ENCODE measurements at regions not wholly inside any gene's neighbourhood (a gene's known extent, or its start where the extent isn't known, plus 50 kb on each side); places are given as distances from the start of the nearest gene placed in this dataset.

DNA sequence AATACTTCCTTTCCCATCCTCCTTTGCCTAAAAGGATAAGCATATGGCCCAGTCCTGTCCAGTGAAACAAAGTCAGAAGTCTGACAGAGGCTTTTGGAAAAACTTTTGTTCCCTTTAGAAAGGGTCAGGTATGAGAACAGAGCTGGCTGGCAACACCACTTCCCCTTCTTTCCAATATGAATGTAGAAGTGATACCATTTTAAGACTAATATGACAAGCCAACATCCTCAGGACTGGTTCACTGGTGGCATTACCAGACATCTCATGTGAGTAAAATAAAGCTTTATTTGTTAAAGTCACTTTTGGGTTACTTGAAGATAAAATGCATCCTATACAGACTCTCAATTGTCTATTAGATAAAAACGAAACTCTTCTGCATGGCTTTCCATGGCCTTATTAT, 83.6 kb upstream of the PTCHD1 start:
- Histone ChIP-seq H3K4me1 (ENCODE audit: control insufficient read depth in 1 of 2, extremely low read depth in 1 of 2, insufficient read depth in 2 of 2, low read length in 2 of 2) (no peaks in the 10 kb centered on the region), H3K4me3 (ENCODE audit: control insufficient read depth in 1 of 2, extremely low read depth in 1 of 2, low read length in 1 of 2) (no peak overlapping the region), H3K36me3 (ENCODE audit: control insufficient read depth in 2 of 2, extremely low read depth in 1 of 2, insufficient read depth in 1 of 2, low read length in 1 of 2) (no peaks in the 10 kb centered on the region), H3K27ac (ENCODE audit: low read length) (no peak overlapping the region), H3K9me3 (no peaks in the 10 kb centered on the region), H3K27me3 (replicated peaks in 1 of 2; ENCODE audit: control insufficient read depth in 2 of 2, extremely low read depth in 1 of 2, insufficient read depth in 2 of 2, low read length in 1 of 2) (no peaks in the 10 kb centered on the region)
- ChIA-PET CTCF (no interaction called here), POLR2A (no interaction called here)
- Mint-ChIP-seq H3K27ac (no peak overlapping the region), H3K9me3 (peaks cover 0 to 16% (median 6%) of the 10 kb centered on the region in 3 donors), H3K4me1 (no peaks in the 10 kb centered on the region), H3K4me3 (no peak overlapping the region), H3K36me3 (no peaks in the 10 kb centered on the region), H3K27me3 (peaks cover 0 to 12% of the 10 kb centered on the region in 2 donors)
- DNase-seq: no peak
- ATAC-seq (replicated peaks in 1 of 4): no peak
- WGBS (ENCODE audit: insufficient coverage): no CpG with 5 or more reads among the region's 1 CpG

DNA sequence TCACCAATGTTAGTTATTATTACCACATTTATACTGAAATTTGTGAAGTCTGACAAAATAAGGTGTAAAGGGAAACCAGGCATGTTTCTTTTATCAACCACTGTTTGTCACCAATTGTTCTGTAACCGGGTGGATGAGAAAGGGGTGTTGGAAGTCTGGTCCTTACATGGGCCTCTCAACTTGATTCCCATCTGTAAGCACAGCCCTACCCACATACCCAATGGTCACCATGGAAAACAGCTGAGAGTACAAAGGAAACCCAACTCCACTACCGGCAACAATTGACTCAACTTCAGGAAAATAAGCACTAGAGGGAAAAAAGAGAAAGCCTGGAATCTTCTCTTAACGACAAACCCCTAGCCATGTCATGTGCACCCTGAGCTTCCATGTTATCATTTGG, 70.8 kb upstream of the PTCHD1 start:
- H3K27ac ChIP-seq (ENCODE audit: low read length): no peak overlapping the region
- DNase-seq (no peak), ATAC-seq (replicated peaks in 1 of 4) (no peak)
- no CpG with 5 or more reads among the region's 3 CpGs for WGBS (ENCODE audit: insufficient coverage)
- no peaks in the 10 kb centered on the region for H3K27me3 ChIP-seq (replicated peaks in 1 of 2; ENCODE audit: control insufficient read depth in 2 of 2, extremely low read depth in 1 of 2, insufficient read depth in 2 of 2, low read length in 1 of 2)
- peaks cover 0 to 8% of the 10 kb centered on the region in 2 donors for H3K27me3 Mint-ChIP-seq
- no peaks in the 10 kb centered on the region for H3K9me3 ChIP-seq
- POLR2A ChIA-PET: no interaction called here
- H3K36me3 ChIP-seq (ENCODE audit: control insufficient read depth in 2 of 2, extremely low read depth in 1 of 2, insufficient read depth in 1 of 2, low read length in 1 of 2): no peaks in the 10 kb centered on the region
- CTCF ChIA-PET: interaction anchor here in 1 of 2 donors (0.6 kb wide), 1 partner anchor 64 kb away, joined by 5 read pairs; no protein-coding TSS in a partner anchor
- peaks cover 0 to 3% (median under 1%) of the 10 kb centered on the region in 3 donors for H3K9me3 Mint-ChIP-seq
- no peaks in the 10 kb centered on the region for H3K4me1 Mint-ChIP-seq
- H3K27ac Mint-ChIP-seq: no peak overlapping the region
- no peaks in the 10 kb centered on the region for H3K36me3 Mint-ChIP-seq
- no peaks in the 10 kb centered on the region for H3K4me1 ChIP-seq (ENCODE audit: control insufficient read depth in 1 of 2, extremely low read depth in 1 of 2, insufficient read depth in 2 of 2, low read length in 2 of 2)
- H3K4me3 Mint-ChIP-seq: no peak overlapping the region
- H3K4me3 ChIP-seq (ENCODE audit: control insufficient read depth in 1 of 2, extremely low read depth in 1 of 2, low read length in 1 of 2): no peak overlapping the region

DNA sequence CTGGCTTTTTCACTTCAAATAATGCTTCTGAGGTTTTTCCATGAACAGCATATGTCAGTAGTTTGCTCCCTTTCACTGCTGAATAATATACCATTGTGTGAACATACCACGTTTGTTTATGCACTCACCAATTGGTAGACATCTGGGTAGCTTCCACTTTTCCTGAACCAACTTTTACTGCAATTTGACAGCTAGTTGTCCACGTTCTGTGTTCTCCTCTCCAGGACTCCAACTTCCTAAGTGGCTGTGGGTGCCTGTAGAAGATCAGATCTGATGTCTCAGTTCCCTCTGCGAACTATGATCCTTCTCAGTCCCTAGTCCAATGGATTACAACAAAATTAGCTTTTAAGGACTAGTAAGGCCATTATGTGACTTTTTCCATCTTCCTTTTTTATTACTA, 64.7 kb upstream of the PTCHD1 start:
- no peak overlapping the region for H3K4me3 ChIP-seq (ENCODE audit: control insufficient read depth in 1 of 2, extremely low read depth in 1 of 2, low read length in 1 of 2)
- Mint-ChIP-seq H3K4me1 (no peaks in the 10 kb centered on the region), H3K9me3 (no peaks in the 10 kb centered on the region), H3K4me3 (no peak overlapping the region), H3K27ac (no peak overlapping the region), H3K36me3 (no peaks in the 10 kb centered on the region), H3K27me3 (peaks cover 0 to 8% of the 10 kb centered on the region in 2 donors)
- H3K27me3 ChIP-seq (replicated peaks in 1 of 2; ENCODE audit: control insufficient read depth in 2 of 2, extremely low read depth in 1 of 2, insufficient read depth in 2 of 2, low read length in 1 of 2): no peaks in the 10 kb centered on the region
- ATAC-seq (replicated peaks in 1 of 4) (no peak), DNase-seq (no peak)
- WGBS (ENCODE audit: insufficient coverage): 60% methylated on average over 1 of the region's 3 CpGs
- H3K36me3 ChIP-seq (ENCODE audit: control insufficient read depth in 2 of 2, extremely low read depth in 1 of 2, insufficient read depth in 1 of 2, low read length in 1 of 2): no peaks in the 10 kb centered on the region
- no peak overlapping the region for H3K27ac ChIP-seq (ENCODE audit: low read length)
- ChIA-PET CTCF (no interaction called here), POLR2A (no interaction called here)
- H3K4me1 ChIP-seq (ENCODE audit: control insufficient read depth in 1 of 2, extremely low read depth in 1 of 2, insufficient read depth in 2 of 2, low read length in 2 of 2): no peaks in the 10 kb centered on the region
- no peaks in the 10 kb centered on the region for H3K9me3 ChIP-seq

DNA sequence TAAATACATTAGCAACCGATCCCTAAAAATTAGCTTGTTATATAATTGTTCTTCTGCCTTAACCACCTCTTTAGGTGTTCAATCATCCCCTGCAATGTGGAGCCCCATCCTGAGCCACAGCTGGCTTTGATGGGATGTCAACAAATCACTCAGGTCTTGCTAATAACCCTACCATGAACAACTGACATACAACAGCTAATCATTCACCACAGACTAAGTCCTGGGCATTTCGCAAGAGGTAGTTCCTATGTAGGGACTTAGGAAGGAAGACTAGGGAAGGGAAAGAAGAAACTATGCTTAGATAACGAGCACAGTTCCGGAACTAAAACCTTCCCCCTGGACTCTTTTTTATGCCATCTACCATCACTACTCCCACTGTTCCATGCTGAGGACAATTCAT, 63.6 kb upstream of the PTCHD1 start:
- no peaks in the 10 kb centered on the region for H3K36me3 Mint-ChIP-seq
- H3K4me3 Mint-ChIP-seq: no peak overlapping the region
- H3K9me3 Mint-ChIP-seq: no peaks in the 10 kb centered on the region
- H3K27me3 ChIP-seq (replicated peaks in 1 of 2; ENCODE audit: control insufficient read depth in 2 of 2, extremely low read depth in 1 of 2, insufficient read depth in 2 of 2, low read length in 1 of 2): no peaks in the 10 kb centered on the region
- no peak for DNase-seq
- H3K4me3 ChIP-seq (ENCODE audit: control insufficient read depth in 1 of 2, extremely low read depth in 1 of 2, low read length in 1 of 2): no peak overlapping the region
- no peaks in the 10 kb centered on the region for H3K4me1 ChIP-seq (ENCODE audit: control insufficient read depth in 1 of 2, extremely low read depth in 1 of 2, insufficient read depth in 2 of 2, low read length in 2 of 2)
- no peak for ATAC-seq (replicated peaks in 1 of 4)
- WGBS (ENCODE audit: insufficient coverage): no CpG with 5 or more reads among the region's 4 CpGs
- CTCF ChIA-PET: interaction anchor here in 1 of 2 donors (0.6 kb wide), 1 partner anchor 54 kb away, joined by 3 read pairs; no protein-coding TSS in a partner anchor
- H3K27me3 Mint-ChIP-seq: peaks cover 0 to 5% of the 10 kb centered on the region in 2 donors
- H3K36me3 ChIP-seq (ENCODE audit: control insufficient read depth in 2 of 2, extremely low read depth in 1 of 2, insufficient read depth in 1 of 2, low read length in 1 of 2): no peaks in the 10 kb centered on the region
- no peak overlapping the region for H3K27ac ChIP-seq (ENCODE audit: low read length)
- POLR2A ChIA-PET: no interaction called here
- H3K4me1 Mint-ChIP-seq: no peaks in the 10 kb centered on the region
- no peak overlapping the region for H3K27ac Mint-ChIP-seq
- H3K9me3 ChIP-seq: no peaks in the 10 kb centered on the region

DNA sequence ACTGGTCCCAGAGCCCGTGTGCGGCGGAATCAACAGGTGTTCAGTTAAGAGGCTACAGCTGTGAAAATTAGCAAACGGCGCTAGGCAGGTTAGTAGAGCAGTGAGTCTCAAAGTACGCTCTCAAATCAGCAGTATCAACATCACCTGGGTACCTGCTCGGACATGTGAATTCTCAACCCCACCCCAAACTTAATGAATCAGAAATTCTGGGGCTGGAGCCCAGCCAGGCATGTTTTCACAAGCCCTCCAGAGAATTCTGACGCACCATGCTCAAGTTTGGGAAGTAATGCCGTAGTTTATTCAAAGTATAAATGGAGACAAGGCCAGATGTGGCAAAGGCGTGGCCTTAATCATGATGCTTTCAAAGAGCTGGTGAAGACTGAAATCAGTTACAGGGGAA, 58.2 kb upstream of the PTCHD1 start:
- H3K27me3 ChIP-seq (replicated peaks in 1 of 2; ENCODE audit: control insufficient read depth in 2 of 2, extremely low read depth in 1 of 2, insufficient read depth in 2 of 2, low read length in 1 of 2): no peaks in the 10 kb centered on the region
- no peaks in the 10 kb centered on the region for H3K9me3 Mint-ChIP-seq
- ATAC-seq (replicated peaks in 1 of 4) (no peak), DNase-seq (no peak)
- H3K4me3 ChIP-seq (ENCODE audit: control insufficient read depth in 1 of 2, extremely low read depth in 1 of 2, low read length in 1 of 2): no peak overlapping the region
- no peak overlapping the region for H3K27ac Mint-ChIP-seq
- peaks cover 0 to 5% of the 10 kb centered on the region in 2 donors for H3K27me3 Mint-ChIP-seq
- no peaks in the 10 kb centered on the region for H3K9me3 ChIP-seq
- no peak overlapping the region for H3K4me3 Mint-ChIP-seq
- H3K36me3 ChIP-seq (ENCODE audit: control insufficient read depth in 2 of 2, extremely low read depth in 1 of 2, insufficient read depth in 1 of 2, low read length in 1 of 2): no peaks in the 10 kb centered on the region
- POLR2A ChIA-PET: no interaction called here
- no peak overlapping the region for H3K27ac ChIP-seq (ENCODE audit: low read length)
- H3K4me1 Mint-ChIP-seq: no peaks in the 10 kb centered on the region
- WGBS (ENCODE audit: insufficient coverage): 100% methylated on average over 1 of the region's 10 CpGs
- H3K4me1 ChIP-seq (ENCODE audit: control insufficient read depth in 1 of 2, extremely low read depth in 1 of 2, insufficient read depth in 2 of 2, low read length in 2 of 2): no peaks in the 10 kb centered on the region
- CTCF ChIA-PET: no interaction called here
- H3K36me3 Mint-ChIP-seq: no peaks in the 10 kb centered on the region

Measured in T-cell (primary cell).